ENCODE measurements at regions not wholly inside any gene's neighbourhood (a gene's known extent, or its start where the extent isn't known, plus 50 kb on each side); places are given as distances from the start of the nearest gene placed in this dataset.

- TF ChIP-seq POLR2A (IDR thresholded peaks at IDR 0.05), result no peak
- TF ChIP-seq, protein P1, sequence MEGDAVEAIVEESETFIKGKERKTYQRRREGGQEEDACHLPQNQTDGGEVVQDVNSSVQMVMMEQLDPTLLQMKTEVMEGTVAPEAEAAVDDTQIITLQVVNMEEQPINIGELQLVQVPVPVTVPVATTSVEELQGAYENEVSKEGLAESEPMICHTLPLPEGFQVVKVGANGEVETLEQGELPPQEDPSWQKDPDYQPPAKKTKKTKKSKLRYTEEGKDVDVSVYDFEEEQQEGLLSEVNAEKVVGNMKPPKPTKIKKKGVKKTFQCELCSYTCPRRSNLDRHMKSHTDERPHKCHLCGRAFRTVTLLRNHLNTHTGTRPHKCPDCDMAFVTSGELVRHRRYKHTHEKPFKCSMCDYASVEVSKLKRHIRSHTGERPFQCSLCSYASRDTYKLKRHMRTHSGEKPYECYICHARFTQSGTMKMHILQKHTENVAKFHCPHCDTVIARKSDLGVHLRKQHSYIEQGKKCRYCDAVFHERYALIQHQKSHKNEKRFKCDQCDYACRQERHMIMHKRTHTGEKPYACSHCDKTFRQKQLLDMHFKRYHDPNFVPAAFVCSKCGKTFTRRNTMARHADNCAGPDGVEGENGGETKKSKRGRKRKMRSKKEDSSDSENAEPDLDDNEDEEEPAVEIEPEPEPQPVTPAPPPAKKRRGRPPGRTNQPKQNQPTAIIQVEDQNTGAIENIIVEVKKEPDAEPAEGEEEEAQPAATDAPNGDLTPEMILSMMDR (IDR thresholded peaks at IDR 0.05), result no peak
Measured at GRCh38 chr6:67825201-67825895, 809.7 kb upstream of the ADGRB3 start.

All from vagina (tissue), 2 donors.